Type B pancreatic cell (in vitro differentiated cells): ENCODE measurements at regions not wholly inside any gene's neighbourhood (a gene's known extent, or its start where the extent isn't known, plus 50 kb on each side); places are given as distances from the start of the nearest gene placed in this dataset.

ENCODE experiments used
- DNase-seq: peaks from one replicate; pipeline ENCODE4 v3.0.0; 2021; ENCODE audit warnings: mixed read lengths; ENCODE audit not compliant: unreplicated experiment; ENCODE audit errors: extremely low spot score
- H3K27ac Mint-ChIP-seq: 2 replicates; pipeline ENCODE4 v1.8.0; 2021; ENCODE audit warnings: mild to moderate bottlenecking, mixed read lengths
- H3K27me3 Mint-ChIP-seq: 2 replicates; pipeline ENCODE4 v1.8.0; 2021; ENCODE audit warnings: mixed read lengths
- H3K36me3 Mint-ChIP-seq: 2 replicates; pipeline ENCODE4 v1.8.0; 2021; ENCODE audit warnings: mixed read lengths
- H3K4me1 Mint-ChIP-seq: one replicate; pipeline ENCODE4 v1.8.0; 2021; ENCODE audit warnings: mixed read lengths; ENCODE audit not compliant: unreplicated experiment
- H3K4me3 Mint-ChIP-seq: 2 replicates; pipeline ENCODE4 v1.8.0; 2021; ENCODE audit warnings: mild to moderate bottlenecking, mixed read lengths
- H3K9me3 Mint-ChIP-seq: 2 replicates; pipeline ENCODE4 v1.8.0; 2021; ENCODE audit warnings: mixed read lengths
- TF ChIP-seq, protein P1 (sequence below): fragments of 200-600 bp; sonication (generic); conservative IDR thresholded peaks from 2 replicates; pipeline ENCODE4 v1.5.0; 2021; ENCODE audit warnings: antibody characterized with exemption, mild to moderate bottlenecking

DNA sequence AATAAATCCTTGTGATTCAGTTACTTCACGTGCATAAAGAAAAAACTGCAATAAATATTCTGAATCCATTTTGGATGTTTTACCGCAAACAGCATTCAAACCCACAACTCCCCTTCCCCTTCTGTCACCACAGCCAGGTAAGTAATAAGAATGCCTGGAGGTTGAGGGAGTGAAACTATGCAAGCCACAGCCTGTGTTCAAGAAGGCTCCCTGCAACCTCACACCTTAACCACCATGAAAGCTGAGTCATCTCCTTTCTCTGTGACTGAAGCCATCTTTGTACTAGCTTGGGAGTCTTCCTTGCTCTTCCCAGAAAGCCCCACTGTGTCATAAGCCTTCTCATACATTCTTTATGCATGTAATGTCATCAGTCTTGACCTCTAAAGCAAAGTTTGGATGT lies 297.0 kb upstream of the PUDP start:
- Mint-ChIP-seq H3K9me3 (no peaks in the 10 kb centered on the region), H3K4me1 (no peaks in the 10 kb centered on the region), H3K4me3 (no peak overlapping the region), H3K27me3 (no peaks in the 10 kb centered on the region), H3K27ac (no peak overlapping the region), H3K36me3 (no peaks in the 10 kb centered on the region)
- TF ChIP-seq, protein P1, sequence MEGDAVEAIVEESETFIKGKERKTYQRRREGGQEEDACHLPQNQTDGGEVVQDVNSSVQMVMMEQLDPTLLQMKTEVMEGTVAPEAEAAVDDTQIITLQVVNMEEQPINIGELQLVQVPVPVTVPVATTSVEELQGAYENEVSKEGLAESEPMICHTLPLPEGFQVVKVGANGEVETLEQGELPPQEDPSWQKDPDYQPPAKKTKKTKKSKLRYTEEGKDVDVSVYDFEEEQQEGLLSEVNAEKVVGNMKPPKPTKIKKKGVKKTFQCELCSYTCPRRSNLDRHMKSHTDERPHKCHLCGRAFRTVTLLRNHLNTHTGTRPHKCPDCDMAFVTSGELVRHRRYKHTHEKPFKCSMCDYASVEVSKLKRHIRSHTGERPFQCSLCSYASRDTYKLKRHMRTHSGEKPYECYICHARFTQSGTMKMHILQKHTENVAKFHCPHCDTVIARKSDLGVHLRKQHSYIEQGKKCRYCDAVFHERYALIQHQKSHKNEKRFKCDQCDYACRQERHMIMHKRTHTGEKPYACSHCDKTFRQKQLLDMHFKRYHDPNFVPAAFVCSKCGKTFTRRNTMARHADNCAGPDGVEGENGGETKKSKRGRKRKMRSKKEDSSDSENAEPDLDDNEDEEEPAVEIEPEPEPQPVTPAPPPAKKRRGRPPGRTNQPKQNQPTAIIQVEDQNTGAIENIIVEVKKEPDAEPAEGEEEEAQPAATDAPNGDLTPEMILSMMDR, result no peak
- DNase-seq, result no peak

DNA sequence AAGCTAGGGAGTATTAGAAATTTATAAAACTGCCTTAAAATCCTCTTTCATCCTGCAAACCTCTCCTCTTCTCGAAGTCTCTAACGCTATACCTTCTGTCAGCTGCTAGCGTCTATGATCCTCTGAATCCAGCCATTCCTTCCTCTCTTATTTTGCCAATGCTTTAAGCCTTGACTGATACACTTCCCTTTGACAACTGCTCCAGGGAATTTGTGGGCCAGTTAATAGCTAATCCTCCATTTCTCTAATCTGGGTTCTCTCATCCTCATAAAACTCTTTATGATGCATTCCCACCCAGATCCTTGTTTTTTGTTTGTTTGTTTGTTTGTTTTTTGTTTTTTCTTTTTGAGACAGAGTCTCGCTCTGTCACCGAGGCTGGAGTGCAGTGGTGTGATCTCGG lies 293.6 kb upstream of the PUDP start:
- no peaks in the 10 kb centered on the region for H3K36me3 Mint-ChIP-seq
- TF ChIP-seq, protein P1, result no peak
- H3K27me3 Mint-ChIP-seq, result no peaks in the 10 kb centered on the region

DNA sequence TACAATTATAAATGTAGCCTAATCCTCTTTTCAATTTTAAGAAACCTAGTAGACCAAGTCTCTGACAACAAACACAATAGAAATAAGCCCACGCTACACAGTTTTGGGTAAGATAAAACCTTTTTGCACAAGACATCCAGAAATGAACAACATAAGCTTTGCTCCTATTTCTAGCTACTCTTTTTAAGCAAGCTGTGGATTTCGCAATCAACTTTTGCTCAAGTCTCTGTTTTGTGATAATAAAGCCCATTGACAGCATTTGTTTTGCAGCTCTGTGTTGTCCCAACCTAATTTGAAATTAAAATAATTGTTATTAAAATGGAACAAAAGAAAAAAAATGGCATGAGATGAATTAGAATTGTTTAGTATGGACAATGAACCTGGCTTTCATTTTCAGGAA lies 287.9 kb upstream of the PUDP start:
- Mint-ChIP-seq H3K36me3 (no peaks in the 10 kb centered on the region), H3K27ac (no peak overlapping the region), H3K27me3 (no peaks in the 10 kb centered on the region), H3K4me1 (no peaks in the 10 kb centered on the region), H3K9me3 (no peaks in the 10 kb centered on the region), H3K4me3 (no peak overlapping the region)
- TF ChIP-seq, protein P1, result no peak
- no peak for DNase-seq

More for the DNA sequence above, 293.6 kb upstream of the PUDP start:
- no peaks in the 10 kb centered on the region for H3K9me3 Mint-ChIP-seq
- DNase-seq, result no peak
- H3K4me1 Mint-ChIP-seq, result no peaks in the 10 kb centered on the region
- no peak overlapping the region for H3K27ac Mint-ChIP-seq
- H3K4me3 Mint-ChIP-seq, result no peak overlapping the region

DNA sequence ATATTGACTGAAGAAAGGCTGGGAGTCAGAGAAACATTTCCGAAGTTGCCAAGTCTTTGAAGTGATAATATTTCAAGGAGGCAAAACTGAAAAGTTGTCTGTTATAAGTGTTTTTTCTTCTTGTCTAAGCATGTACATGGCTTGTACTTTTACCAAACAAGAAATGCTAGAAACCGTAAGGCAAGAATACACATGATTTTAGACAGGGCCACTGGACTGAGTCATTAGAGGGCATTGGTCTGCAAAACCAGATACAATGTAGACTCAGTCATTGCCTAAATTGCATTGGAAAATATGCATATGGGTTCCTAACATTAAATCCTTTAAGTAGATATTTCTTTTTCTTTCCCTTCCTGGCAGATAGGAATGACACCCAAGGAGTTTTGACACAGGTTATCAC lies 284.9 kb upstream of the PUDP start:
- H3K27me3 Mint-ChIP-seq, result peaks cover 4% of the 10 kb centered on the region
- DNase-seq, result no peak

DNA sequence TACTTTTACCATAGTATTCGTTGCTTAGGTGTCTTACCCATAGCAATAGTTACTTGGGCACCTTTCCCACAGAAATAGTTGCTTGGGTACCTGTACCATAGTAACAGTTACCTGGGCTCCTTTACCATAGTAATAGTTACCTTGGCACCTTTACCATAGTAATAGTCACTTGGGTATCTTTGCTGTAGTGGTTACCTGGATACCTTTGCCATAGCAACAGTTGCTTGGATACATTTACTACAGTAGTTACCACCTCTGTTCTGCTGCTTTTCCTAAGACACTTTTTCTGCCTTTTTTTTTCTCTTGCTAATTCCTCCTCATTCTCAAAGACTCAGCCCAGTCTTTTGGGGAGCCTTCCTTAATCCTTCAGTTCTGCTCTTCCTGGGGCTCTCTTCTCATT lies 272.8 kb upstream of the PUDP start:
- H3K4me3 Mint-ChIP-seq, result no peak overlapping the region
- no peaks in the 10 kb centered on the region for H3K27me3 Mint-ChIP-seq
- DNase-seq, result no peak
- H3K36me3 Mint-ChIP-seq, result no peaks in the 10 kb centered on the region
- TF ChIP-seq, protein P1, result no peak
- H3K27ac Mint-ChIP-seq, result no peak overlapping the region
- H3K4me1 Mint-ChIP-seq, result no peaks in the 10 kb centered on the region
- no peaks in the 10 kb centered on the region for H3K9me3 Mint-ChIP-seq

More for the DNA sequence above, 284.9 kb upstream of the PUDP start:
- Mint-ChIP-seq H3K9me3 (peaks cover 6% of the 10 kb centered on the region), H3K36me3 (no peaks in the 10 kb centered on the region), H3K27ac (no peak overlapping the region), H3K4me3 (no peak overlapping the region), H3K4me1 (no peaks in the 10 kb centered on the region)
- TF ChIP-seq, protein P1, result no peak

DNA sequence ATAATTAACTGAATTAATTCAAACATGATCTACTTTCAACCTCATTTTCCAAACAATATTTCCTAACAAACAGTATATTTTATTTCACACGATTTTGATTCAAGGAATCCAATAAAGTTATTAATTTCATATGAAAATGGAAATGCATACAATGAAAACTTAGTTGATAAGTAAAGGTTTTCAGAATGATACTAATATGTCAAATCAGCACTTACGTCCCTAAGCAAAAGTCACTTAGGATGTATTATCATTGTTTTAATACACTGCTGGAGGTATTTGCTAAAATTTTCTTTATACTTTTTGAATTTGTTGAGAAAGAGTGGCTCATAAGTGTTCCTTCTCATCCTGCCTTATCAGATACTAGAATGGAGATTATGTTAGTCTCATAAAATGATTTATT lies 266.8 kb upstream of the PUDP start:
- Mint-ChIP-seq H3K4me1 (no peaks in the 10 kb centered on the region), H3K27ac (no peak overlapping the region), H3K27me3 (no peaks in the 10 kb centered on the region)

More for the DNA sequence above, 266.8 kb upstream of the PUDP start:
- no peak overlapping the region for H3K4me3 Mint-ChIP-seq
- TF ChIP-seq, protein P1, result no peak
- DNase-seq, result no peak
- H3K9me3 Mint-ChIP-seq, result peaks cover 4% of the 10 kb centered on the region
- no peaks in the 10 kb centered on the region for H3K36me3 Mint-ChIP-seq
